ENCODE measurements at regions not wholly inside any gene's neighbourhood (a gene's known extent, or its start where the extent isn't known, plus 50 kb on each side); places are given as distances from the start of the nearest gene placed in this dataset.

GRCh38 chr2:14480906-14481305 is 151.6 kb upstream of the LRATD1 start:
- H3K9me3 ChIP-seq (replicated peaks; ENCODE audit: control insufficient read depth, insufficient read depth, low read depth, low read length): 0 out of 2 replicates have a peak, but pooled peaks cover 2% of the 10 kb centered on the region
- no peak overlapping the region for H2AFZ ChIP-seq (ENCODE audit: low read depth, low read length)
- no peak overlapping the region for H3K4me2 ChIP-seq (ENCODE audit: insufficient read depth, low read length)
- H3K9me1 ChIP-seq (ENCODE audit: control insufficient read depth, insufficient read depth, low read length): no peaks in the 10 kb centered on the region
- H3K79me2 ChIP-seq (ENCODE audit: control insufficient read depth, insufficient read depth, low read length): no peaks in the 10 kb centered on the region
- no peak for DNase-seq (ENCODE audit: extremely low read depth in 1 of 4, low spot score in 3 of 4)
- no peak overlapping the region for H3K9ac ChIP-seq (ENCODE audit: insufficient read depth in 1 of 2, low read depth in 2 of 2, low read length in 2 of 2)
- no peaks in the 10 kb centered on the region for H3K36me3 ChIP-seq (ENCODE audit: control insufficient read depth, insufficient read depth, low read length)
- intact Hi-C loops (cut with micrococcal nuclease) (no loop called here), in situ Hi-C loops (cut with MboI) (no loop called here)
- WGBS (ENCODE audit: insufficient coverage, low coverage, missing lambda C conversion rate): 0% methylated on average over 1 of the region's 1 CpG
- no peak for FAIRE-seq
- no peak overlapping the region for H3K27ac ChIP-seq (ENCODE audit: extremely low read depth, low read depth, low read length)
- POLR2A ChIA-PET: no interaction called here
- no peaks in the 10 kb centered on the region for H3K4me1 ChIP-seq (replicated peaks in 1 of 2; ENCODE audit: control insufficient read depth in 2 of 2, insufficient read depth in 2 of 2, low read length in 2 of 2)
- H4K20me1 ChIP-seq (replicated peaks; ENCODE audit: control insufficient read depth, insufficient read depth, low read length): no peaks in the 10 kb centered on the region
- no TSS peak for BruUV-seq (replicated peaks)
- H3K27me3 ChIP-seq (ENCODE audit: control insufficient read depth in 2 of 2, insufficient read depth in 2 of 2, low read length in 2 of 2): no peaks in the 10 kb centered on the region
- no peak overlapping the region for H3K4me3 ChIP-seq
- ATAC-seq: no peak
- CTCF ChIA-PET (ENCODE audit: low intra/inter-chr PET ratio): no interaction called here
- no peak for TF ChIP-seq ZNF609 (CRISPR knock-in tag; IDR thresholded peaks at IDR 0.05; ENCODE audit: borderline replicate concordance)
- no peak for TF ChIP-seq ZNF143 (CRISPR knock-in tag; IDR thresholded peaks at IDR 0.05)
- no peak for TF ChIP-seq KDM1A (IDR thresholded peaks at IDR 0.05)
- TF ChIP-seq SREBF2 (CRISPR knock-in tag; IDR thresholded peaks at IDR 0.05): no peak
- no peak for TF ChIP-seq ZNF407 (IDR thresholded peaks at IDR 0.05; ENCODE audit: low read depth)
- no peak for TF ChIP-seq ZNF280B (CRISPR knock-in tag; IDR thresholded peaks at IDR 0.05)
